GM12864 (cell line): ENCODE measurements at regions not wholly inside any gene's neighbourhood (a gene's known extent, or its start where the extent isn't known, plus 50 kb on each side); places are given as distances from the start of the nearest gene placed in this dataset.

Experiments
- DNase-seq: peaks from one replicate; pipeline ENCODE4 v3.0.0-alpha.2; 2011; ENCODE audit warnings: low read depth
- H3K4me3 ChIP-seq: 2 replicates; pipeline ENCODE4 v1.5.1; 2011; ENCODE audit warnings: mild to moderate bottlenecking, low read depth, low read length, control low read depth
- CTCF ChIP-seq: IDR thresholded peaks from 2 replicates; pipeline ENCODE4 v1.5.1; 2011; ENCODE audit warnings: low read depth, mild to moderate bottlenecking, moderate library complexity, low read length, control low read depth, inconsistent platforms; ENCODE audit errors: missing control alignments

- DNase-seq = no peak
- TF ChIP-seq CTCF = no peak
- no peak overlapping the region for H3K4me3 ChIP-seq
These were observed 53.0 kb upstream of the CCDC150 start for GRCh38 chr2:196586511-196586991.

GRCh38 chr2:196587056-196587455 lies 52.5 kb upstream of the CCDC150 start:
- no peak overlapping the region for H3K4me3 ChIP-seq
- DNase-seq = no peak
- no peak for TF ChIP-seq CTCF

- TF ChIP-seq CTCF = no peak
- DNase-seq = no peak
- H3K4me3 ChIP-seq = no peak overlapping the region
These were observed 51.8 kb upstream of the CCDC150 start for GRCh38 chr2:196587739-196588138.

GRCh38 chr2:196589419-196589818 lies 50.1 kb upstream of the CCDC150 start:
- no peak for TF ChIP-seq CTCF
- no peak for DNase-seq

More at GRCh38 chr2:196589419-196589818, 50.1 kb upstream of the CCDC150 start:
- H3K4me3 ChIP-seq = no peak overlapping the region
